ENCODE measurements at regions not wholly inside any gene's neighbourhood (a gene's known extent, or its start where the extent isn't known, plus 50 kb on each side); places are given as distances from the start of the nearest gene placed in this dataset.

- TF ChIP-seq, protein P1, sequence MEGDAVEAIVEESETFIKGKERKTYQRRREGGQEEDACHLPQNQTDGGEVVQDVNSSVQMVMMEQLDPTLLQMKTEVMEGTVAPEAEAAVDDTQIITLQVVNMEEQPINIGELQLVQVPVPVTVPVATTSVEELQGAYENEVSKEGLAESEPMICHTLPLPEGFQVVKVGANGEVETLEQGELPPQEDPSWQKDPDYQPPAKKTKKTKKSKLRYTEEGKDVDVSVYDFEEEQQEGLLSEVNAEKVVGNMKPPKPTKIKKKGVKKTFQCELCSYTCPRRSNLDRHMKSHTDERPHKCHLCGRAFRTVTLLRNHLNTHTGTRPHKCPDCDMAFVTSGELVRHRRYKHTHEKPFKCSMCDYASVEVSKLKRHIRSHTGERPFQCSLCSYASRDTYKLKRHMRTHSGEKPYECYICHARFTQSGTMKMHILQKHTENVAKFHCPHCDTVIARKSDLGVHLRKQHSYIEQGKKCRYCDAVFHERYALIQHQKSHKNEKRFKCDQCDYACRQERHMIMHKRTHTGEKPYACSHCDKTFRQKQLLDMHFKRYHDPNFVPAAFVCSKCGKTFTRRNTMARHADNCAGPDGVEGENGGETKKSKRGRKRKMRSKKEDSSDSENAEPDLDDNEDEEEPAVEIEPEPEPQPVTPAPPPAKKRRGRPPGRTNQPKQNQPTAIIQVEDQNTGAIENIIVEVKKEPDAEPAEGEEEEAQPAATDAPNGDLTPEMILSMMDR (IDR thresholded peaks at IDR 0.05; ENCODE audit: partially characterized antibody, unreplicated experiment) = no peak
- no peak for DNase-seq
- Mint-ChIP-seq H3K4me1 (ENCODE audit: low read depth, unreplicated experiment) (no peaks in the 10 kb centered on the region), H3K27me3 (ENCODE audit: unreplicated experiment) (no peaks in the 10 kb centered on the region), H3K9me3 (ENCODE audit: unreplicated experiment) (no peaks in the 10 kb centered on the region), H3K27ac (ENCODE audit: unreplicated experiment) (no peak overlapping the region), H3K36me3 (ENCODE audit: unreplicated experiment) (no peaks in the 10 kb centered on the region), H3K4me3 (ENCODE audit: unreplicated experiment) (no peak overlapping the region)
Measured at GRCh38 chr13:78145276-78145675, 226.6 kb upstream of the EDNRB start.

DNA sequence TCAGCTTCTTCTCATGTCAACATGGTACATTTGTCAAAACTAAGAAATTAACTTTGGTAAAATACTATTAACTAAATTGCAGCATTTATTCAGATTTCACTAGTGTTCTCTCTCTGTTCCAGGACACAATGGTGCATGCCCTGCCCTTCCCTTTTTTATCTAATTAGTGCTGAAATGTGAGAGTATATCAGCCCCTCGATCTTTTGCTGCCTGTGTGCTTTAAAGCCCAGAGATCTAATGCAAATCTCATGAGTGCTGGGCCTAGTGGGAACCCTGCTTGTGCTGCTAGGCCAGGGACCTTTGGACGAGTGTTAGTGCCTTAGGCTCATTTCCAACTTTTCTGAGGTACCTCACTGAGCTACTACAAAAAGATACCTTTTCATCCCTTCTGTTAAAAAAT is 221.1 kb upstream of the EDNRB start:
- H3K4me3 Mint-ChIP-seq (ENCODE audit: unreplicated experiment) = no peak overlapping the region
- DNase-seq = no peak
- no peaks in the 10 kb centered on the region for H3K36me3 Mint-ChIP-seq (ENCODE audit: unreplicated experiment)
- peaks cover 2% of the 10 kb centered on the region for H3K27me3 Mint-ChIP-seq (ENCODE audit: unreplicated experiment)
- TF ChIP-seq, protein P1 (IDR thresholded peaks at IDR 0.05; ENCODE audit: partially characterized antibody, unreplicated experiment) = no peak
- H3K27ac Mint-ChIP-seq (ENCODE audit: unreplicated experiment) = peak overlapping the region; percentile 13
- peaks cover 21% of the 10 kb centered on the region for H3K4me1 Mint-ChIP-seq (ENCODE audit: low read depth, unreplicated experiment)
- no peaks in the 10 kb centered on the region for H3K9me3 Mint-ChIP-seq (ENCODE audit: unreplicated experiment)

GRCh38 chr13:78138756-78139155 is 220.1 kb upstream of the EDNRB start:
- H3K4me1 Mint-ChIP-seq (ENCODE audit: low read depth, unreplicated experiment) = peaks cover 21% of the 10 kb centered on the region
- DNase-seq = no peak
- H3K9me3 Mint-ChIP-seq (ENCODE audit: unreplicated experiment) = no peaks in the 10 kb centered on the region
- no peak overlapping the region for H3K4me3 Mint-ChIP-seq (ENCODE audit: unreplicated experiment)
- H3K27me3 Mint-ChIP-seq (ENCODE audit: unreplicated experiment) = peaks cover 2% of the 10 kb centered on the region
- H3K36me3 Mint-ChIP-seq (ENCODE audit: unreplicated experiment) = no peaks in the 10 kb centered on the region
- no peak overlapping the region for H3K27ac Mint-ChIP-seq (ENCODE audit: unreplicated experiment)
- TF ChIP-seq, protein P1 (IDR thresholded peaks at IDR 0.05; ENCODE audit: partially characterized antibody, unreplicated experiment) = no peak

GRCh38 chr13:78137404-78138142 is 218.9 kb upstream of the EDNRB start:
- Mint-ChIP-seq H3K27ac (ENCODE audit: unreplicated experiment) (no peak overlapping the region), H3K27me3 (ENCODE audit: unreplicated experiment) (peaks cover 2% of the 10 kb centered on the region), H3K9me3 (ENCODE audit: unreplicated experiment) (no peaks in the 10 kb centered on the region), H3K36me3 (ENCODE audit: unreplicated experiment) (no peaks in the 10 kb centered on the region), H3K4me1 (ENCODE audit: low read depth, unreplicated experiment) (peaks cover 25% of the 10 kb centered on the region), H3K4me3 (ENCODE audit: unreplicated experiment) (peak overlapping the region; percentile 15)
- TF ChIP-seq, protein P1 (IDR thresholded peaks at IDR 0.05; ENCODE audit: partially characterized antibody, unreplicated experiment) = peak; percentile 72
- DNase-seq = peak; percentile 19

GRCh38 chr13:78136966-78137365 is 218.3 kb upstream of the EDNRB start:
- no peak overlapping the region for H3K4me3 Mint-ChIP-seq (ENCODE audit: unreplicated experiment)
- no peak overlapping the region for H3K27ac Mint-ChIP-seq (ENCODE audit: unreplicated experiment)
- TF ChIP-seq, protein P1 (IDR thresholded peaks at IDR 0.05; ENCODE audit: partially characterized antibody, unreplicated experiment) = no peak
- no peak for DNase-seq
- H3K9me3 Mint-ChIP-seq (ENCODE audit: unreplicated experiment) = no peaks in the 10 kb centered on the region
- H3K27me3 Mint-ChIP-seq (ENCODE audit: unreplicated experiment) = peaks cover 2% of the 10 kb centered on the region
- peaks cover 25% of the 10 kb centered on the region for H3K4me1 Mint-ChIP-seq (ENCODE audit: low read depth, unreplicated experiment)
- no peaks in the 10 kb centered on the region for H3K36me3 Mint-ChIP-seq (ENCODE audit: unreplicated experiment)

All from glutamatergic neuron (in vitro differentiated cells).